Activated gamma-delta T cell treated with Interleukin-2 at 50 U/mL for 16 hours (primary cell): ENCODE measurements at regions not wholly inside any gene's neighbourhood (a gene's known extent, or its start where the extent isn't known, plus 50 kb on each side); places are given as distances from the start of the nearest gene placed in this dataset.

Experiments
- DNase-seq: peaks from one replicate; pipeline ENCODE4 v3.0.0-alpha.2; 2020

DNA sequence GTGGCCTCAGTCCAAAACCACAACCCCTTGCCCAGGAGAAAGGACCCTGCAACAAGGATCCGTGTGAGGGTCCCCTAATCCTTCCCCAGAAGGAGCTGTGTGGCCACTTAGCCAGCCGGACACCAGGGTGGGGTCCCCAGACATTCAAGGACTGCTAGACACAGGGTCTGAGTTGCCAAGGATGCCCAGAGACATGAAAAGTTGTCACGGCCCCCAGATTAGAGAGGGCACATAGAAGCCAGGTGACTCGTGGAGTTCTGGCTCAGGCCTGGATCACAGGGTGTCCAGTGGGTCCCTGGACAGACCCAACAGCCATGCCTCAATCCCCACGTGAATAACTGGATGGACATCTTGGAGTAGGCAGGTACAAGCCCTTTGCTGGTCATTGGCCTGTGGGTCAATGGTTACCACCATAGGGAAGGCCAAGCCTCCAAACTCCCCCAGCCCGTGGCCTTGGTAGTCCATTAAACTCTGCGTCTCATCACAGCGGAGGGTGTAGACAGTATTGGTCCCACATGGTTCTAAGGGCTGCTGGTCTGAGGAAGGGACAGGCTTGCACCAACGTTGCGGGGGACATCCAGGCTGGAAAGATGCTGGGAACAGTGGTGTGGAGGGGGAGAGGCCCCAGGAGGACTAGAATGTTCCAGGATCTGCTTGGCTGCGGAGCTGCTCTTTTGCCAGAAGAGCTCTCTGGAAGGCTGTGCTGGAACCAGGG, 205.9 kb upstream of the PPP2R2D start:
- DNase-seq, result no peak

DNA sequence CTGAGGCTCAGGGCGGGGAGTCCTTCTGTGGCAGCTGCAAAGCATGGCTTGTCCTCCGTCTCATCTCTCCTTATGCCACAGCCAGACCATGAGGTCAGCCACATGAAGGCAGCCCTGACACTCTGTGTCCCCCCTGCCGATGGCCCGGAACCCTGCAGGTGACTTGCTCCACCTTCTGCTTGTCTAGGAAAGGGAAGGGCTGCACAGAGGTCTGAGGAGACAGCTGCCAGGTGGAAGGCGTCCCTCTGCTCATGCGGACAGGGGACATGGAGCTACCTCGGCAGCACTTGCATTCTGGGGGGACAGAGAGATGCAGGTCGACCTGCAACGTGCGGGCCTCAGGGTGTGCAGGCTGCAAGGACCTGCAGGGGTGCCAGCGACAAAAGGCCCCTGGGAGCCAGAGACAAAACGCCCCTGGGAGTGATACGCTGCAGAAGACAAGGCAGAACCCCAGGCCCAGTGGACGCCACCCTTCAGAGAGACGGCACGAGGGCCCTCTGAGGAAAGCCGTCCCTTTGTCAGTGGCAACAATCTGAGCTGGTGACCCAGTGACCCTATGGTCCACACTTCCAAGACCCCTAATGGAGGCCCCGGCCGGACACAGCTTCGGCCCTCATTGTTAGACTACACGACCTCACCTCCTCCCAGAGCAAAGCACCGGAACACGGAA, 205.2 kb upstream of the PPP2R2D start:
- no peak for DNase-seq

DNA sequence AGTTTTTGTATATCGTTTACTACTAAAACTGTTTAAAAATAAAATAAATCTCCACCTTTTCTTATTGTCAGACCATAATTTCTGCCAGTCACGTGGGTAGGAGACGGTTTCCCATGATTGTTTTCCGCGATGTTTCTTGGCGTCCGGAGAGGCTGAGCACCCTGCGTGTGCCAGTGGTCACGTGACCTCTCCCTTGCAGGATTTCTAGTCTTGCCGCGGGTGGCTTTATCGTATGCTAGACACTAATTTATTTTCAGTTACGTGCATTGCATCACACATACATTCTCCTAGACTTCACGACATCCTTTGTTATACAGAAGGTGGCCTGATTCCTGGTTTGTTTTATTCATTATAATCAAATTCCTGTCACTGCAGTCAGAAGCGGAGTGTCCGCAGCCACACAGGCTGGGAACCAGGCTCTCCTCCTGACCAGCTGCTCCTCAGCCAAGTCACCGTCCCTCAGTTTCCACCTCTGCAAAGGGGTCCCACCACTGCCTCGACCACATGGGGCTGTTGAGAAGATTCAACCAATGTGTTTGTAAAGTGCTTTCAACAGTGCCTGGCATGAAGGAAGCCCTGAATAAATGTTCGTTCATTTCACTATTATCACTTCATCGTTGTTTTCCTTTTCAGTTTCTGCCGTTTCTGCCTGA, 203.2 kb upstream of the PPP2R2D start:
- DNase-seq, result no peak

DNA sequence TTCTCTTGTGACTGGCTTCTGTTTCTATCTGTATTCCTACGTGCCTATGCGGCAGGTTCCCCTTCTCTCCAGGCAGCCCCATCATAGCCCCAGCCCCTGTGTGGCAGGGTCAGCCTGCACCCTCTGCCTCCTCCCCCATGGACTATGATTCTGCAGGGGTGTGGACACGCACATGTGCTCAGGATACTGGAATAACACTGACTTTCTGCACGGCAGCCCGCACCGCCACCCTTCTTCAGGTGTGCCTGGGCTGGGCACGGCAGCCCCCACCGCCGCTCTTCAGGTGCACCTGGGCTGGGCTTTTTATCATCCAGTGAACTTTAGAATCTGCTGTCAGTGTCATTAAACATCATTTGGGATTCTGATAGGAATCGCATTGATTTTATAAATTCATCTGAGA, 202.6 kb upstream of the PPP2R2D start:
- DNase-seq, result no peak

DNA sequence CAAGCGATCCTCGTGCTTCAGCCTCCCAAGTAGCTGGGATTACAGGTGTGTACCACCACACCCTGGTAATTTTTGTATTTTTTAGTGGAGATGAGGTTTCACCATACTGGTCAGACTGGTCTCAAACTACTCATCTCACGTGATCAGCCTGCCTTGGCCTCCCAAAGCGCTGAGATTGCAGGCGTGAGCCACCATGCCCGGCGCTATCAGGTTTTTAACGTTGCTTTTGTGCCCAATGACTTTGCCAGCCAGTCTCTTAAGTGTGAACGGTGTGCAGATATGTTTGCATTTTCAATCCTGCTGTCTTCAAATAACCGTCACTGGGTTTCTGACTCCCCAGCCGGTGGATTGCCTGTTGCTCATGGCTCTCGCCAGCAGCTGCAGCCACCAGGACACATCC, 201.8 kb upstream of the PPP2R2D start:
- DNase-seq, result no peak

DNA sequence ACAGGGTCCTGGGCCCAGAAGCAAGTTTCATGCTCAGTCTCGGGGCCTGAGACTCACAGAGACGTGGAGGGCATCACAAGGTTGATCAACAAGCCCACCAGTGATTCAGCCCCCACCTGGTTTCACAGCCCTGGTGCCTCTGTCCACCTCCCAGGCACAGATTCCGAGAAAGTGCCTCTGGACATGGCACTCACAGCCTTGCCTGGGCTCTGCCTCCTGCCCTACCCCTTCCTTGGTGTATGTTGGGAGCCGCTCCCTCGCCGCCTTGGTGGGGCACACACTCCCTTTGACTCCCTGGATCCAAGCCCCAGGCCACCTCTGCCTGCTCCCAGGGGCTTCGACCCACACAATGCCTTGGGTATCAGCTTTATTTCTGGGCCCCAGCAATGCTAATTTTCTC, 200.8 kb upstream of the PPP2R2D start:
- DNase-seq, result no peak

DNA sequence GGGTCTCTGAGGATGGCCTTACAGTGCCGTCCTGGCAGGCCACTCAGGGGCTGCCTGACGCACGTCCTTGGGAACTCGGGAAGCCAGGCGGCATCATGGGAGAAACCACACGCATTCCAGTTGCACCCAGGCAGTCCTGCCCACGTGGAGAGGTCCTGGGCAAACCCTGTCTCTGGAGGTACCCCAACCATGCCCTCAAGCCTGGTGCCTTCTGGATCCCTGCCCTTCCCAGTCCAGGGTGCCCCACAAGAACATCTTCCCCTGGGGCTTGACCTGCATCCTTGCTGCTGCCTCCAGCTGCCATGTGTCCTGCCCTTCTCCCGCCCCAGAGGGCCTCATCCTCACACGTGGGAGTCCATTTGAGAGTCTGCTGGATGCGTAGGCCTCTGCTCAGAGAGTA, 200.3 kb upstream of the PPP2R2D start:
- no peak for DNase-seq

DNA sequence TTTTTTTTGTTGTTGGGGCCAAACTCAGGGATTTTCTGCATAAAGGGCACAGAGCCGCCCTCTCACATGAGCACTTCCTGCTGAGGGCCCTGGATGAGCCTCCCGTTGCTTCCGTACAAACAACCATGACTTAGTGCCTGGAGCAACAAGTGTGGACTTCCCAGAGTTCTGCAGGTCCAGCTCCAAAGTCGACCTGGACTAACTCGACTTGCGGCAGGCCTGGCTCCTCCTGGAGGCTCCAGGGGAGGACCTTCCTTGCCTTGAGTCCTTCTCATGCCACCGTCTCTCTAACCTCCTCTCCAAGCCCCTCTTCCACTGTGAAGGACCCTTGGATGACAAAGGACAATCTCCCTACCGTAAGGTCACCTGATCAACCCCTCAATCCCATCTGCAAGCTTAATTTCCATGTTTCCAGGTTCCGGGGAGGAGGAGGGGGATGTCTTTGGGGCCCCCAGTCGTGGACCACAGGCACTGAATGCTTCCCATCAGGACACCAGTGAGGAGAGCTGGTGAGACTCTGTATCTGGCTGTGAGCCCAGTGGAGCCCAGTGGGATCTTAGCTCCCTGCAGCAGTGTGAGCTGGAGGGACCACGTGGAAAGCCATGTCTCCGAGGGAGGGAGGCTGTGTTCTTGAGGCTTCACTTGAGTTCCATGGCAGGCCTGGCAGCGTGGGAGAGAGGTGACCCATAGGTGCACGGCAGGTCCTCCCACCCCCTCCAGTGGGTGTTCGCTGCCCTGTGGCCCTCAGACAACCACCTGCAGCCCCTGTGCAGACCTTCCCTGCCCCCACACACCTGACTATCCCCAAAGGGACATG, 199.5 kb upstream of the PPP2R2D start:
- DNase-seq, result no peak

DNA sequence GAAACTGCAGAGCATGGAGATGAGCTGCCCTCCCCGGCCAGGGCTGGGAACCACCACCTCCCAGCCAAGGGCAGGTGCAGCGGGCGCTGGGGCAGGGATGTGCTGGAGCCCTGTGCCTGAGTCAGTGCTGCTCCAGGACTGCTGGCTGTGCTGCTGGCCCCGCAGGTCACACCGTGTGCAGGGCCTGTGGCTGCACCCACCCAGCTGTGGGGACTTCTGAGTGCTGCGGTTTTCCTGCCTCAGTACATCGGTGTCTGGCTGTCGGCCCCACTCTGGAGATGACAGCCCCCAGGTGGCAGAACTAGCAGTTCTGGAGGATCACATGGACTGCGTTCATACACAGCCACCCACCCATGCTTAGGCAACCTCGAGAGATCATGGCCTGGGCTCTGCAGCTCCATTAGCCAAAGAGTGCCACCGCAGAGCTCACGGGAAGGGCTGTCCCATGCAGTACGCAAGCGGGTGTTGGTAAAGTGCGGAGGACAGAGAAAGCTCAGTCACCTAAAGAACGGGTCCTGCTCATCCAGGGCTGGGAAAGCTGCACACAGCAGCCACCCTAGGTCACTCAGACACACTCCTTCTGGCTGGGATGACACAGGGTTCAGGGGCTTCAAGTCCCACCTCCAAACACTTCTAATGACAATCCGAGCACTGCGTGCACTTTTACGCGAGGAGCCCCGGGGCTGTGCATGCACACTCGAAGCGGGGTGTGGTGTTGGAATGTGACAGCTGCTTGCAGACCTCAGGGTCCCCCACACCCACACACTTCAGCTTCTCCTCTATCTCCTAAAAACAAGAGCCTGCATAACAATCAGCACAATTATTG, 198.1 kb upstream of the PPP2R2D start:
- no peak for DNase-seq

DNA sequence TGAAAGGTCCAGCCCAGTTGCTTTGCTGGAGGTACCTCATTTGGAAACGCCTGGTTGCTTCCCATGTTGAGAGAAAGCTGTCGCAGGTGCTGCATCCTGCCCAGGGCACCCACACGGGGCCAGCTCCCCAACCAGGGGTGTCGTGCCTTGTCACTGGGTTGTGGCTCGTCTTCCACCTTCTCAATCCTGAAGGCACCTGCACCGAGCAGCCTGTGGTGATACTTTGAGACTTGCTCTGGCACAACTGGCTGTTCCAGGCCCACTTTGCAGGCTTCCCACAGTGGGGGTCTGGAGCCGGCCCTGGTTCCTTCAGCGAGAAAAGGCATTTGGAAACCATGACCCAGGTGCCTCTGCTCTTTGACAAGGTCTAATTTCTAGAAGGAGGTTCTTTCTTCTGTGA, 197.3 kb upstream of the PPP2R2D start:
- no peak for DNase-seq

DNA sequence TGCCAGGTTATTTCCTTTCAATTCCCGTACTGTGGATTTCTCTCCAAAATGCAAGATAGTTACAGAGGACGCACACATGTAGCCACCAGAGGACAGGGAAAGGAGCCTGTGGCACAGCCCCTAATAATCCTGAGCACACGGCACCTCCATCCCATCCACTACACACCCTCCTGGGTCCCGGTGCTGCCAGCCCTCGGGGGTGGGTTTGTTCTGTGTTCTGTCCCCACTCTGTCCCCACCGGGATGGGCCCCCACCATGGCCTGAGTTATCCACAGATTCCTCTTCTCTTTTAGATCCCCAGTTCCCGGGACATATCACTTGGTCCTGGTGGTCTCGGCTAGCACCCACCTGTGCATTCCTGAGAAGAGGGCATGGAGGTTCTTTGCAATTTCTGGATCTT, 196.9 kb upstream of the PPP2R2D start:
- DNase-seq, result no peak

DNA sequence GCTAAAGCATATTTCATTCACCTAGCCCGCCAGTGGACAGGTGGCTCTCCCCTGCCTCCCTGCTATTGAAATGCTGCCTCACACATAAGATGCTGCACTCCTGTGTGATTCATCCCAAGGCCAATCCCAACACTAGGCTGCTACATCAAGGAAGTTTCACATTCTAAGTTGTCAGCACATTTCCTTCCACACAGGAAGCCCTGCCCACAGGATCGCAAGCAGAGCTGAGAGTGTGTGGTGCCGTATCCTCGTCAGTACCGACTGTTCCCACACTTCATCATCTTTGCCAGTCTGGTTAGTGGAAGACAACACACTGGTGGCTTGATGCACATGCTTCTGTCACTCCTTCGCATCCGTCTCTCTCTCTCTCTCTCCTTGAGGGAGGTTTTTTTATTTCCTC, 194.3 kb upstream of the PPP2R2D start:
- DNase-seq, result no peak

DNA sequence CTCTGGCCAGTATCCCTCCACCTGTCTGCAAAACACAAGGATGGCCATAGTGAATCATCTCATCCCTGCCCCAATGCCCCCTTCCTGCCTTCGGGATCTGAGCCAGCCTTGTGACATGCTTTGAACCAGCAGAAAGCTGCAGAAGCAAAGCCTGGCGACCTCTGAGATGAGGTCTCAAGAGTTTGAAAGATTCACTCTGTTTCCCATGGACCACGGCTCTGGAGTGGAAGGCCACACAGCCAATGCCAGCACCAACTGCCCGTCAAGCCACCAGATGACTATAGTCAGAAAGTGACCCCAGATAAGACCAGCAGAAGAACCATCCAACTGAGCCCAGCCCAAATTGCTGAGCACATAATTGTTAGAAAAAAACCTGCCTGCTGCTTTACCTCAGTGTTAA, 193.9 kb upstream of the PPP2R2D start:
- DNase-seq, result no peak

DNA sequence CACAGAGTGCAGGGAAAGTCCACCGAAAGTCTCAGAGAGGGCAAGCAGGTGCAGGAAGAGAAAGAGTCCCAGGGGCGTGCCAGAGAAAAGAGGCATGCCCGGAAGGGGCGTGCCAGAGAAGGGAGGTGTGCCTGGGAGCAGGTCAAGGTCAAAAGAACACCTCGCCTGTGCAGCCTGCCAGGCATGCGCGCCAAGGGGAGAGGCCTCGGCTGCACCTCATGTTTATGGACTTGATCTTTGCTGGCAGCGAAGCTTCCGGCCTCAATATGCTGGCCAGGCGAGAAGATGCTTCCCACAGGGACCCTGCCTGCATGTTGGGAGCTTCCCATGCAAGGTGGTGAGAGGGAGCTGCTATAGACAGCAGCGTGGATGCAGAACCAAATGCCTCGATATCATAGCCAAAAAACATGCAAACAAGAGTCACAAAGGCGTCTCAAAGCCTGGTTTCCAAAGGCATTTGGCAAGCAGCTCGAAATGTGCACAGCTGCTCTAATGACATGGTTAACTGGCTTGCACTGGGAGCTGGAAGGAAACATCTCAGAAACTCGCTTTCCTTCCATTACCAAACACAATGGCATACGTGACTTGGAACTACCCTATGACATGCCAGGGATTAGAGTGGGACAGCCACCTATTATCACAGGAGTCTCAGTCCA, 192.5 kb upstream of the PPP2R2D start:
- no peak for DNase-seq

DNA sequence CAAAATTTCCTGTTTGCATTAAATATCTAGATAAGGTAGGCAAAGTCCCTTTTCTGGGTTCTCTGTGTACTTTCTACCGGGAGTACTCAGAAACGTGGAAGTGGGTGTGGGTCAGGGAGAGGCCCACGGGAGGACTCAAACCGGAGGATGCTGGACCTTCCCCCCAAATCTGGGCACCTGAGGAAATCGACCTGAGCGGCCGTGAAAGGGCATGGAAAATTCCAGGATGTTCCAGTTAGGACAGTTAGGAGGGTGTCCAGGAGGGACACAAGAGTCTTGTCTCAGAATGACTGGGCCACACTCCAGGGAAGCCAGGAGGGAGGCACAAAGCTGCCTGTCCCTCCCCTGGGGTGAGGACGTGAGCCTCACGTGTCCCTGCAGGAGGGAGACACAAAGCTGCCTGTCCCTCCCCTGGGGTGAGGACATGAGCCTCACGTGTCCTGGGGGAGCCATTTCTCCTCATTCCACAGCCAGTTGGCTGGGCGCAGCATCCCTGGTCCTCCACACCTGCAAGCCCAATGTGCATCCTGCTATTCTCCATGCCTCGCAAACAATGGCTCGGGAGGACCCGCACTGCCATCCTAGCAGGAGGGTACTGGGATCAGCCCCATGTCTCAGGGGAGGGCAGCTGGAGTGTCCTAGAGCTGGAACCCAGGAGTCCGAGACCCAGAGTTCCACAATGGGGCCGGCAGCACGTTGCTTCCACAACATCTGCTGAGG, 190.5 kb upstream of the PPP2R2D start:
- no peak for DNase-seq

DNA sequence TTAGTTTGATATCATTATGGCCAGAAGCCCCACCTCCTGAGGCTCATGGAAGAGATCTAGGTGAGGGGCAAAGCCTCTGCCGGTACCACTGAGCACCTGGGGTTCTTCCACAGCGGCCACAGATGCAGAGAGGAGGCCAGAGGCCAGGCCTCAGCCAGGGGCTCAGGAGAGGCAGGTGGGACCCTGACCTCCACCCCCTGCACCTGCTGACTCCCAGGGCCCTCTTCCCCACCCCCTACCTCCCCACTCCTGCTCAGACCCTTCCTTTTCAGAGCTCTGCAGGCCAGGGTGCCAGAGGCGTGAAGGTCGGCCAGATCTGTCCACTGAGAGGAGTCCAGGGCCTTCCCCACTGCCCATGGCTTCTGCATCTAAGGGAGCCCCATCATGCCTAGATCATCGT, 178.7 kb upstream of the PPP2R2D start:
- DNase-seq, result no peak

DNA sequence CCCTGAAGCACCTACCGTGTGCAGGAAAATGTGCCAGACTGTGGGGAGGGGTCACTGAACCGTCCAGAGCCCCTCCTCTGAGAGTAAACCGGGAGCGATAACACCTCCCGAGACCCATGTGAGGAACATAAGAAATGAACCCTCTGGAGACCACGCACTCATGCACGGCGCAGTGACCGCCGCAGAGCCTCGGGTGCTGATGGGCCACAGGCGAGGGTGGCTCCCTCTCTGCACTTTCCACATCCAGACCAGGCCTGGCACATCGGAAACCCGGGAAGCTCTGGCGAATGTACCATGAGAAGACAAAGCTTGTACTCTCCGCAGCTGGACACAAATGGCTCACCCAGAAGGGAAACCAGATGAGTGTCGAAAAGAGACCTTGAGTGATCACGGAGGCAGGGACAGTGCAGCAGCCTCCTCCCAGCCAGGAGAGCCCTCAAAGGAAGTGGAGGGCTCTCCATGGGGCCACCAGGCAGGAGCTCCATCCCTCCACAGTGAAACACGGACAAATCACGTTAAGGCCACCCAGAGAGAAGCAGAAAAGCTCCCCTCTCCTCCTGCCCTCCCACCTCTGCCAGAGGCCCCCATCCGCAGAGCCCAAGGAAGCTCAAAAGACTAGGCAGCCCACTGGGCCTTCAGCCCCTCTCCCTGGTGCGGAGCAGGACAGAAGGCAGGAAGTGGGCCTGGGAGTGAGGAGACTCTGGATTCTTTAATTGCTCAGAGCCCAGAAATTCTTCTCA, 178.1 kb upstream of the PPP2R2D start:
- DNase-seq, result no peak

DNA sequence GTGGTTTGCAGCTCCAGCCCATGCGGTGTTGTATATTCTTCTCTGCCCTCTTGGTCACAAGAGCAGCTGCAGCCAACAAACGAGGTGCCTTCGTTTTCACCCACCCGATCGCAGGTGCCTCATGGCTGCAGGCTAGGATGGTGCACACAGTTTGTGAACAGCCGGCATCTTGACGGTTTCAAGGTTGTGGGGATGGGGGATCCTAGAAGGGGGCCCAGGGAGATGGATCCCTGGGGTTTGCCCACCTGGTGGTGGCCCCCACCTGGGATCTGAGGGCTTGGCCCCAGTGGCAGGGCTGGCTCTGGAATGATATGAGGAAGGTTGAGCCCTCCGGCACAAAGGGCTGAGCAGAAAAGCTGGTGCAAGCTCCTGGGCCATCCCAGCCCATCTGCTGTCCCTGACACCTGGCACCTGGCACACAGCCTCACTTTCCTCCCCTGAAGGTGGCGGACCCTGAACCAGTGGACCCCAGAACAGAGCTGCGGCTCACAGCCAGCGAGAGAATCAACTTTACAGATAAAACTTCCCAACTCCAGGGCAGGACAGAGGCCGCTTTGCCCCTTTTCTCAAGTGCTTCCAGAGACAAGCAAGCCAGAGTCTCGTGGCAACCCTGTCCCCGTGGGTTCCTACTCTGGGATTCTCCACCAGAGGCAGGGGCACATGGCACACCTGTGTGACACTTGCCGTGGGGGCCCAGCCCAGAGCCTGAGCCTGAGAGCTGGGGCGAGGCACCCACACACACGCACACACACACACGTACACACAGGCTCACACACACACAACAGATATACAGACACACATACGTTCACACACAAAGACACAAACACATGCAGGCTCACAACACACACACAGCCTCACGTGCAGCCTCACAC, 177.3 kb upstream of the PPP2R2D start:
- no peak for DNase-seq

DNA sequence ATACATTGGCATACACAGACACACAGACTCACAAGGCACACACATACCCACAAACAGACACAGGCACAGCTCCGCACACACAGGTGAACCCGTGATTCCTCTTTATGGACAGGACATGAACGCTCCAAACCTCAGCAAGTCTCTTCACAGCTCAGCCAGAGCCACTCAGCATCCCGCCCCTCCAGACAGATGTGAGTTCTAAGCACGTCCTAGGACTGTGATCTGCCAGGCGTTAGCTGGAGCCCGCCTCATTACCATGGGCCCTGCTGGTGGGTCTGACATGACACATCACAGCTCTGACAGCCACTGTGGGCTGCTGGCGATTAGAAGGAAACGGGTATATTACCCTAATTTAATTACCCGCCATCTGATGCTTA, 176.7 kb upstream of the PPP2R2D start:
- no peak for DNase-seq
